Upper lobe of left lung (tissue), 4 donors: ENCODE measurements at regions not wholly inside any gene's neighbourhood (a gene's known extent, or its start where the extent isn't known, plus 50 kb on each side); places are given as distances from the start of the nearest gene placed in this dataset.
"Not testable (repeated sequence)": the region's sequence is repeated elsewhere in the genome, so short reads cannot be mapped to it uniquely, and the experiment has no call there.

Experiments used
- EP300 ChIP-seq, 4 donors: sonication (generic); formaldehyde crosslinking; IDR thresholded peaks; one replicate each; pipeline ENCODE4 v1.5.1; 2017; ENCODE audit warnings: antibody characterized with exemption in 4 of 4, control low read depth in 2 of 4
- POLR2AphosphoS5 ChIP-seq, 2 donors: sonication (generic); formaldehyde crosslinking; IDR thresholded peaks; one replicate each; pipeline ENCODE4 v1.5.1; 2017; ENCODE audit warnings: antibody characterized with exemption in 2 of 2
- TF ChIP-seq, protein P1 (sequence below), 6 experiments: fragments of 450-650 bp in 4 of 6; fragments of 200-600 bp in 2 of 6; sonication (generic) in 2 of 6; IDR thresholded peaks; one replicate each; pipeline ENCODE4 v1.5.1; 2016 to 2019; ENCODE audit warnings: antibody characterized with exemption in 6 of 6

GRCh38 chr9:138214548-138214947 is 337.0 kb downstream of the CACNA1B start:
- TF ChIP-seq EP300, POLR2AphosphoS5 (IDR thresholded peaks at IDR 0.05): not testable (repeated sequence)
- TF ChIP-seq, protein P1, sequence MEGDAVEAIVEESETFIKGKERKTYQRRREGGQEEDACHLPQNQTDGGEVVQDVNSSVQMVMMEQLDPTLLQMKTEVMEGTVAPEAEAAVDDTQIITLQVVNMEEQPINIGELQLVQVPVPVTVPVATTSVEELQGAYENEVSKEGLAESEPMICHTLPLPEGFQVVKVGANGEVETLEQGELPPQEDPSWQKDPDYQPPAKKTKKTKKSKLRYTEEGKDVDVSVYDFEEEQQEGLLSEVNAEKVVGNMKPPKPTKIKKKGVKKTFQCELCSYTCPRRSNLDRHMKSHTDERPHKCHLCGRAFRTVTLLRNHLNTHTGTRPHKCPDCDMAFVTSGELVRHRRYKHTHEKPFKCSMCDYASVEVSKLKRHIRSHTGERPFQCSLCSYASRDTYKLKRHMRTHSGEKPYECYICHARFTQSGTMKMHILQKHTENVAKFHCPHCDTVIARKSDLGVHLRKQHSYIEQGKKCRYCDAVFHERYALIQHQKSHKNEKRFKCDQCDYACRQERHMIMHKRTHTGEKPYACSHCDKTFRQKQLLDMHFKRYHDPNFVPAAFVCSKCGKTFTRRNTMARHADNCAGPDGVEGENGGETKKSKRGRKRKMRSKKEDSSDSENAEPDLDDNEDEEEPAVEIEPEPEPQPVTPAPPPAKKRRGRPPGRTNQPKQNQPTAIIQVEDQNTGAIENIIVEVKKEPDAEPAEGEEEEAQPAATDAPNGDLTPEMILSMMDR (IDR thresholded peaks at IDR 0.05): not testable (repeated sequence)
